ENCODE measurements at regions not wholly inside any gene's neighbourhood (a gene's known extent, or its start where the extent isn't known, plus 50 kb on each side); places are given as distances from the start of the nearest gene placed in this dataset.
A peak's percentile ranks its signal among the peaks of the same experiment; 100 is the strongest.

GRCh38 chr9:108552459-108553040, 303.2 kb downstream of the ACTL7B start (continued):
- TF ChIP-seq RBAK (tag by site-specific recombination; IDR thresholded peaks at IDR 0.05), result no peak
- TF ChIP-seq OVOL3 (tag by site-specific recombination; IDR thresholded peaks at IDR 0.05), result no peak
- no peak for TF ChIP-seq ZNF362 (tag by site-specific recombination; IDR thresholded peaks at IDR 0.05)
- no peak for TF ChIP-seq ZSCAN16 (tag by site-specific recombination; IDR thresholded peaks at IDR 0.05)
- TF ChIP-seq ZNF837 (tag by site-specific recombination; IDR thresholded peaks at IDR 0.05), result no peak
- peak; percentile 68 for TF ChIP-seq ZFHX2 (tag by site-specific recombination; conservative IDR thresholded peaks at IDR 0.05)
- TF ChIP-seq TCF7L2 (IDR thresholded peaks at IDR 0.05; ENCODE audit: borderline replicate concordance, low read depth, low read length), result no peak
- peak; percentile 54; the same call in 1 of the 2 replicates for TF ChIP-seq KLF10 (tag by site-specific recombination; IDR thresholded peaks at IDR 0.05)
- no peak for TF ChIP-seq BCL11B (tag by site-specific recombination; IDR thresholded peaks at IDR 0.05; ENCODE audit: low read depth)
- no peak for TF ChIP-seq YY2 (tag by site-specific recombination; IDR thresholded peaks at IDR 0.05)
- TF ChIP-seq SP7 (tag by site-specific recombination; IDR thresholded peaks at IDR 0.05), result 0 out of 2 replicates have a peak, but pooled peaks have one; percentile 22
- TF ChIP-seq REST (tag by site-specific recombination; IDR thresholded peaks at IDR 0.05), result no peak
- no peak for TF ChIP-seq ZNF24 (tag by site-specific recombination; IDR thresholded peaks at IDR 0.05)

GRCh38 chr9:108551030-108551841, 304.6 kb downstream of the ACTL7B start:
- Histone ChIP-seq H3K4me1 (ENCODE audit: control insufficient read depth, insufficient read depth, low read length) (no peaks in the 10 kb centered on the region), H3K27ac (ENCODE audit: extremely low read depth, low read depth, low read length) (0 out of 2 replicates have a peak overlapping the region, but pooled peaks have one; percentile 12), H3K36me3 (ENCODE audit: control insufficient read depth in 2 of 2, insufficient read depth in 1 of 2, low read length in 2 of 2) (no peaks in the 10 kb centered on the region), H3K4me3 (ENCODE audit: low read depth, low read length) (no peak overlapping the region), H3K9me3 (ENCODE audit: control insufficient read depth, insufficient read depth, low read depth, low read length) (no peaks in the 10 kb centered on the region)
- CTCF ChIA-PET, result interaction anchor here (0.6 to 1.5 kb wide), 7 partner anchors 14 to 1586 kb away, joined by 3 to 6 read pairs (median 3); no protein-coding TSS in a partner anchor
- POLR2A ChIA-PET, result interaction anchor here (1.6 kb wide), 1 partner anchor 280 kb away, joined by 3 read pairs; no protein-coding TSS in a partner anchor
- TF ChIP-seq SCRT1 (tag by site-specific recombination; IDR thresholded peaks at IDR 0.05; ENCODE audit: borderline replicate concordance) (0 out of 2 replicates have a peak, but pooled peaks have one; percentile 12), OSR2 (tag by site-specific recombination; IDR thresholded peaks at IDR 0.05) (peak; percentile 21; the same call in 1 of the 2 replicates), ZNF214 (tag by site-specific recombination; IDR thresholded peaks at IDR 0.05; ENCODE audit: borderline replicate concordance) (no peak), ZNF571 (tag by site-specific recombination; IDR thresholded peaks at IDR 0.05) (no peak), ZSCAN18 (tag by site-specific recombination; IDR thresholded peaks at IDR 0.05) (no peak), ZNF114 (tag by site-specific recombination; IDR thresholded peaks at IDR 0.05) (no peak), ZNF692 (tag by site-specific recombination; IDR thresholded peaks at IDR 0.05) (0 out of 2 replicates have a peak, but pooled peaks have one; percentile 19), ZNF514 (tag by site-specific recombination; IDR thresholded peaks at IDR 0.05) (no peak), ZBTB17 (tag by site-specific recombination; IDR thresholded peaks at IDR 0.05) (peak; percentile 72), ZNF529 (tag by site-specific recombination; IDR thresholded peaks at IDR 0.05; ENCODE audit: insufficient replicate concordance) (no peak), ZNF549 (tag by site-specific recombination; IDR thresholded peaks at IDR 0.05) (no peak), MZF1 (tag by site-specific recombination; IDR thresholded peaks at IDR 0.05; ENCODE audit: borderline replicate concordance) (no peak), PRDM1 (tag by site-specific recombination; IDR thresholded peaks at IDR 0.05) (peak; percentile 22; the same call in 1 of the 2 replicates)
